BE2C (cell line): ENCODE measurements at regions not wholly inside any gene's neighbourhood (a gene's known extent, or its start where the extent isn't known, plus 50 kb on each side); places are given as distances from the start of the nearest gene placed in this dataset.

Experiments
- DNase-seq: peaks from one replicate; pipeline ENCODE4 v3.0.0-alpha.2; 2020
- H3K27me3 ChIP-seq: fragments of 250-450 bp; sonication (Bioruptor Pico); 2 replicates; pipeline ENCODE4 v1.5.1; 2020; ENCODE audit warnings: mild to moderate bottlenecking
- H3K36me3 ChIP-seq: fragments of 250-450 bp; sonication (Bioruptor Pico); 2 replicates; pipeline ENCODE4 v1.5.1; 2020; ENCODE audit warnings: mild to moderate bottlenecking
- H3K4me1 ChIP-seq: fragments of 250-450 bp; sonication (Bioruptor Pico); 2 replicates; pipeline ENCODE4 v1.5.1; 2020
- H3K4me3 ChIP-seq: 2 replicates; pipeline ENCODE4 v1.5.1; 2011; ENCODE audit warnings: low read depth, low read length
- H3K9me3 ChIP-seq: fragments of 250-450 bp; sonication (Bioruptor Pico); 2 replicates; pipeline ENCODE4 v1.5.1; 2020
- TF ChIP-seq, protein P1 (sequence below): IDR thresholded peaks from 2 replicates; pipeline ENCODE4 v1.5.1; 2012; ENCODE audit warnings: mild to moderate bottlenecking, low read depth, low read length

DNA sequence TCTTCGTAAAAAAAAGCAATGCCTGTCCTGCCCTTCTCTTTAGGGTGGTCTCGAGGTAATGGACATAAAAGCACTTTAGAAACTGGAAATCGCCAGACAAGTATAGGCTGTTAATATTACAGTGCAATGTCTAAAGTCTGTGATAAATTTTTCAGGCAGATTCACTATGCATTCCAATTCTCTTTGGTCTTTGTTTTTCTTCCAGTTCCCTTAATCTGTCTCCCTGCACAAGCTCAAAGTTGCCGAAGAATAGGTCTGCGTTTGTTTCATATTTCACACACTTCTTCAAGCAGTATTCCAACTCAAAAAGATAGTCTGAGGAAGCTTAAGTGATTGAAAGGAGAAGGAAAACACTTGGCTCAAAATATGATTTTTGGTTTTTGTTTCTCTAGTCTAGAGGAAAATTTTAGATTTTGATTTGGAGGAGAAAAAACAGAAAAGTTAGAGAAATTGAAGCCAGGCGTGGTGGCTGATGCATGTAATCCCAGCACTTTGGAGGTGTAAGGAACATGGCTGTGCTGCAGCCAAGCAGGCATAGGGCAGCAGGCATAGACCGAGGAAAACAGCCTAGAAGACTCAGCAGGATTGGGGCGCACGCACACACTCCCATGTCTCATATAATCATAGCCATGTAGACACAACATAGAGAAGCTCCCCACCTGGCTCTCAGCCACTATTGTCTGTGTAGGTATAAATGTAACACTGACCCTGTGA, 96.2 kb upstream of the TMPO start:
- Histone ChIP-seq H3K4me1 (no peaks in the 10 kb centered on the region; the same call in 1 of the 2 replicates), H3K4me3 (no peak overlapping the region), H3K36me3 (no peaks in the 10 kb centered on the region), H3K27me3 (peaks cover 19% of the 10 kb centered on the region; the same call in 1 of the 2 replicates), H3K9me3 (no peaks in the 10 kb centered on the region)
- no peak for DNase-seq
- TF ChIP-seq, protein P1, sequence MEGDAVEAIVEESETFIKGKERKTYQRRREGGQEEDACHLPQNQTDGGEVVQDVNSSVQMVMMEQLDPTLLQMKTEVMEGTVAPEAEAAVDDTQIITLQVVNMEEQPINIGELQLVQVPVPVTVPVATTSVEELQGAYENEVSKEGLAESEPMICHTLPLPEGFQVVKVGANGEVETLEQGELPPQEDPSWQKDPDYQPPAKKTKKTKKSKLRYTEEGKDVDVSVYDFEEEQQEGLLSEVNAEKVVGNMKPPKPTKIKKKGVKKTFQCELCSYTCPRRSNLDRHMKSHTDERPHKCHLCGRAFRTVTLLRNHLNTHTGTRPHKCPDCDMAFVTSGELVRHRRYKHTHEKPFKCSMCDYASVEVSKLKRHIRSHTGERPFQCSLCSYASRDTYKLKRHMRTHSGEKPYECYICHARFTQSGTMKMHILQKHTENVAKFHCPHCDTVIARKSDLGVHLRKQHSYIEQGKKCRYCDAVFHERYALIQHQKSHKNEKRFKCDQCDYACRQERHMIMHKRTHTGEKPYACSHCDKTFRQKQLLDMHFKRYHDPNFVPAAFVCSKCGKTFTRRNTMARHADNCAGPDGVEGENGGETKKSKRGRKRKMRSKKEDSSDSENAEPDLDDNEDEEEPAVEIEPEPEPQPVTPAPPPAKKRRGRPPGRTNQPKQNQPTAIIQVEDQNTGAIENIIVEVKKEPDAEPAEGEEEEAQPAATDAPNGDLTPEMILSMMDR, result no peak

DNA sequence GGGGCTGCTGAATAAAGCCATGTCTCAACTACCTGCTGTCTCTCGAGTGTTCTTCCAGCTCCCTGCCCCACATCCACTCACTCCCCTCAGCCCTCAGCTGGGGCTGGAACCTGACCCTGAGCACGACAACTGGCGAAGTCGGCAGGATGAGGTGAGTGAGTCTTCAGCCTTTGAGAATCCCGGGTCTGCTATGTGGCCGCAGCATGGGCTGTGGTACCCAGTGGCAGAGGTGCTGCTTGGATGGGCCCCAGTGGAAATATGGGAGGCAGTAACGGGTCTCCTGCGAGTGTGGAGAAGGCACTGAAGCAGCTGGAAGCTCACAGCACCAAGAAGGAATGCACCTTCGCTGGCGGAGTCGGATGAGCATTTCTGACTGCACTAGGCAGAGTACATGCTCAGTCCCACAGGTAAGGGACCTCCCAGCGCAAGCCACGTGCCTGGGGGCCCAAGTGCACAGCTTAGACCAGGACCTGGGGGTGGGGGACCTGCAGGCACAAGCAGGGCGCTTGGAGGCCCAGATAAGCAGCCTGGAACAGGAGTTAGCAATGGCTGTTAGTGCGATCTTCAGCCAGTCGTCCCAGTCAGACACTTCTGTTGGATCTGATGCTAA, 95.5 kb upstream of the TMPO start:
- Histone ChIP-seq H3K4me3 (no peak overlapping the region), H3K9me3 (no peaks in the 10 kb centered on the region), H3K36me3 (no peaks in the 10 kb centered on the region), H3K4me1 (no peaks in the 10 kb centered on the region; the same call in 1 of the 2 replicates), H3K27me3 (peaks cover 19% of the 10 kb centered on the region; the same call in 1 of the 2 replicates)
- DNase-seq, result no peak
- TF ChIP-seq, protein P1, result no peak

DNA sequence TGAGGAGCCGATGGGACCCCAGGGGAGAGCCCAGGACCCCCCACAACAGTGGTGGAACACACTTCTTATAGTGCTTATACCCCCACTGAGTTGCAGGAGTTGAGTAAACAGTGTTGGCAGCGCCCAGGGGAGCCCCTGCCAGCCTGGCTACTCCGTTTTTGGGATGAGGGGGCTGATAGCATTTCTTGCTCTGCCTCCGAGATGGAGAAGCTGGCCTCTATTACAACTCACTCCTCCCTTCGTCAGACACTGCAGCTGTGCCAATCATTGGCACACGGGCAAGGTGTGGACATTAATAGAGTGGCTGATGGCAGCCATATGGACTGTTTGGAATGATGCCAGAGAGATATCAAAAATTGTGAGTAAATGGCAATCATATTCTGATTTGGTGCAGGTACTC, 94.9 kb upstream of the TMPO start:
- H3K4me3 ChIP-seq, result no peak overlapping the region
- DNase-seq, result no peak
- TF ChIP-seq, protein P1, result no peak
- peaks cover 19% of the 10 kb centered on the region; the same call in 1 of the 2 replicates for H3K27me3 ChIP-seq
- no peaks in the 10 kb centered on the region for H3K36me3 ChIP-seq
- H3K9me3 ChIP-seq, result no peaks in the 10 kb centered on the region
- H3K4me1 ChIP-seq, result no peaks in the 10 kb centered on the region; the same call in 1 of the 2 replicates

DNA sequence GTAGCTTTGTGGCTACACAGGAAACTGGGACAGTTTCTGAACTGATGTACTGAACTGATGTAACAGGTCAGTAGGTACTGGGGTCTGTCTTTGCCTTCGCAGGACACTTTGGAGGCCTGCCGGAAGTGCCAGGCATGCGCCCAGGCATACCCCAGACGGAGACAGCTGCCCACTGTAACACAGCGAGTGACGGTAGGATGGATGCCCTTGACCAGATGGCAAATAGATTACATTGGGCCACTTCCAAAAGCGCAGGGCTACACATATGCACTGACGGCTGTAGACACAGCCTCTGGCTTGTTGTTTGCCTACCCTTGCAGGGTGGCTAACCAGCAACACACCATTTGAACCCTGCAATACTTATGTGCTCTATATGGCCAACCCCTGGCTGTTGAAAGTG, 94.1 kb upstream of the TMPO start:
- DNase-seq, result no peak
- TF ChIP-seq, protein P1, result no peak
- no peaks in the 10 kb centered on the region for H3K9me3 ChIP-seq
- peaks cover 19% of the 10 kb centered on the region; the same call in 1 of the 2 replicates for H3K27me3 ChIP-seq
- no peak overlapping the region for H3K4me3 ChIP-seq
- no peaks in the 10 kb centered on the region; the same call in 1 of the 2 replicates for H3K4me1 ChIP-seq
- no peaks in the 10 kb centered on the region for H3K36me3 ChIP-seq

DNA sequence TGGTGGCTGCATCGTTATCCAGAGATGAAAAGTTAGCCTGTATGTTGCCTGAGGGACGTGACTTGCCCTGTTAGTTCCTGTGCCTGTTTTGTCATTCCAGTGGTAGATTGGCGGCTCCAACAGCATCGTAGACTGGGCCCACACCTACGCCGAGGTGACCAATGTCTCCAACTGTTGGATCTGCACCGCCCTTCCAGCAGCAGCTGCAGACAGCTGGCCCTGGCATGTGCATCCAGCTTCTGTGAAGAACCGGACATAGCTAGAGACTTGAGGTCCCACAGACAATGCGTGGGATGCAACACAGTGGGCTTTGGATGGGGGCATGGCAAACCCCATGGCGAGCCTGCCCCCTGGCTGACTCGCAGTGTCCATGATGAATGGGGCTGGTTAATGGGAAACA, 93.0 kb upstream of the TMPO start:
- H3K9me3 ChIP-seq, result no peaks in the 10 kb centered on the region
- H3K36me3 ChIP-seq, result no peaks in the 10 kb centered on the region
- H3K4me3 ChIP-seq, result no peak overlapping the region
- DNase-seq, result no peak
- no peaks in the 10 kb centered on the region; the same call in 1 of the 2 replicates for H3K4me1 ChIP-seq
- H3K27me3 ChIP-seq, result peaks cover 19% of the 10 kb centered on the region; the same call in 1 of the 2 replicates
- TF ChIP-seq, protein P1, result no peak

DNA sequence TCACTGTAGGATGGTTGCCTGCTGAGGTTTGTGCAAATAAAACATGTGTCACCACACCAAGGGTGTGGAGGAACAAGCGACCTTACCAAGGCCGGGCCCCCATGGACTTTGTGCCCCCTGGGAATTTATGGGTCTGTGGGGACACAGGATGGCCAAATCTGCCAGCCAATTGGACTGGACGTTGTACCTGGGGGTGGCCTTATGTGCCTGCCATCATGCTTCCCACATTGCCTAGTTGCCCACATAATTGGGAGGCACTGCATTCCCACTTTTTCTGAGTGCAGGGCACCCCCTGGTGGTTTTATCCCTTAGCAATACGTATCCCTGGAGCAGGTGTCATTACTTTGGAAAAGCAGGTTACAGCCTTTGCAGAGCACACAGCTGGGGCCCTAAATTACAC, 92.6 kb upstream of the TMPO start:
- Histone ChIP-seq H3K36me3 (no peaks in the 10 kb centered on the region), H3K4me1 (no peaks in the 10 kb centered on the region; the same call in 1 of the 2 replicates), H3K27me3 (peaks cover 19% of the 10 kb centered on the region; the same call in 1 of the 2 replicates), H3K9me3 (no peaks in the 10 kb centered on the region), H3K4me3 (no peak overlapping the region)
- TF ChIP-seq, protein P1, result peak; percentile 47
- peak; percentile 33 for DNase-seq
